NCI-H524 treated with DMSO at 0.1 percent for 48 hours (cell line): ENCODE measurements at regions not wholly inside any gene's neighbourhood (a gene's known extent, or its start where the extent isn't known, plus 50 kb on each side); places are given as distances from the start of the nearest gene placed in this dataset.

Experiments used
- DNase-seq: peaks from one replicate; lab custom pipeline; 2025; lab: John Stamatoyannopoulos, UW

GRCh38 chr12:74685385-74685784 lies 147.8 kb downstream of the ATXN7L3B start:
- no peak for DNase-seq

GRCh38 chr12:74689071-74689655 lies 151.5 kb downstream of the ATXN7L3B start:
- no peak for DNase-seq

- DNase-seq, result no peak
These were observed 152.3 kb downstream of the ATXN7L3B start for GRCh38 chr12:74689929-74690328.

GRCh38 chr12:74719447-74719846 lies 181.8 kb downstream of the ATXN7L3B start:
- no peak for DNase-seq

GRCh38 chr12:74722709-74723108 lies 185.1 kb downstream of the ATXN7L3B start:
- DNase-seq, result no peak

- DNase-seq, result no peak
These were observed 187.5 kb downstream of the ATXN7L3B start for GRCh38 chr12:74725154-74725553.

- no peak for DNase-seq
These were observed 190.4 kb downstream of the ATXN7L3B start for GRCh38 chr12:74728006-74728405.

GRCh38 chr12:74732164-74732784 lies 194.6 kb downstream of the ATXN7L3B start:
- no peak for DNase-seq

- DNase-seq, result peak; percentile 24
These were observed 195.2 kb downstream of the ATXN7L3B start for GRCh38 chr12:74732826-74733225.

- no peak for DNase-seq
These were observed 203.5 kb downstream of the ATXN7L3B start for GRCh38 chr12:74741112-74741511.

GRCh38 chr12:74747305-74747704 lies 209.7 kb downstream of the ATXN7L3B start:
- no peak for DNase-seq

- DNase-seq, result no peak
These were observed 213.8 kb downstream of the ATXN7L3B start for GRCh38 chr12:74751441-74751840.

- DNase-seq, result no peak
These were observed 214.6 kb downstream of the ATXN7L3B start for GRCh38 chr12:74752215-74752614.

GRCh38 chr12:74770552-74770951 lies 232.9 kb downstream of the ATXN7L3B start:
- DNase-seq, result no peak

GRCh38 chr12:74775276-74775675 lies 237.6 kb downstream of the ATXN7L3B start:
- DNase-seq, result no peak

- DNase-seq, result no peak
These were observed 238.7 kb downstream of the ATXN7L3B start for GRCh38 chr12:74776378-74776777.

- no peak for DNase-seq
These were observed 242.7 kb downstream of the ATXN7L3B start for GRCh38 chr12:74780182-74780849.

- DNase-seq, result peak; percentile 59
These were observed 243.2 kb downstream of the ATXN7L3B start for GRCh38 chr12:74780850-74781241.

GRCh38 chr12:74781991-74782485 lies 244.4 kb downstream of the ATXN7L3B start:
- DNase-seq, result no peak

- no peak for DNase-seq
These were observed 253.3 kb downstream of the ATXN7L3B start for GRCh38 chr12:74790931-74791330.

GRCh38 chr12:74791365-74791764 lies 253.7 kb downstream of the ATXN7L3B start:
- no peak for DNase-seq

GRCh38 chr12:74794522-74794921 lies 256.9 kb downstream of the ATXN7L3B start:
- DNase-seq, result no peak

GRCh38 chr12:74801625-74802024 lies 264.0 kb downstream of the ATXN7L3B start:
- DNase-seq, result no peak
